Keratinocyte (primary cell): ENCODE measurements at regions not wholly inside any gene's neighbourhood (a gene's known extent, or its start where the extent isn't known, plus 50 kb on each side); places are given as distances from the start of the nearest gene placed in this dataset.

Source experiments
- DNase-seq: peaks from one replicate; pipeline ENCODE4 v3.0.0-alpha.2; 2011; ENCODE audit warnings: low read depth, missing footprints, low spot score
- FAIRE-seq: peaks from 2 replicates; lab custom pipeline; 2011; peaks lifted over from hg19 to GRCh38; lab: Jason Lieb, UNC
- H2AFZ ChIP-seq: 2 replicates; pipeline ENCODE4 v1.6.0; 2012; ENCODE audit warnings: low read length, control low read depth, inconsistent platforms; ENCODE audit not compliant: control insufficient read depth
- H3K27ac ChIP-seq: 2 replicates; pipeline ENCODE4 v1.5.1; 2011; ENCODE audit warnings: low read length; ENCODE audit not compliant: control insufficient read depth, insufficient read depth
- H3K27me3 ChIP-seq: 3 replicates; pipeline ENCODE4 v1.6.0; 2011; ENCODE audit warnings: low read length; ENCODE audit not compliant: control insufficient read depth, insufficient read depth; ENCODE audit errors: extremely low read depth
- H3K36me3 ChIP-seq, 2 experiments: 2 replicates in 1 of 2; 3 replicates in 1 of 2; pipeline ENCODE4 v1.5.1; 2011; ENCODE audit warnings: low read length in 2 of 2, mild to moderate bottlenecking in 1 of 2; ENCODE audit not compliant: control insufficient read depth in 2 of 2, insufficient read depth in 2 of 2; ENCODE audit errors: extremely low read depth in 1 of 2
- H3K4me1 ChIP-seq: 3 replicates; pipeline ENCODE4 v1.5.1; 2011; ENCODE audit warnings: low read length; ENCODE audit not compliant: control insufficient read depth, insufficient read depth; ENCODE audit errors: extremely low read depth
- H3K4me2 ChIP-seq: 3 replicates; pipeline ENCODE4 v1.6.0; 2011; ENCODE audit warnings: low read depth, low read length; ENCODE audit not compliant: control insufficient read depth, insufficient read depth; ENCODE audit errors: extremely low read depth
- H3K4me3 ChIP-seq, 3 experiments: fragments of 200-600 bp in 1 of 3; sonication (generic) in 1 of 3; 2 replicates in 2 of 3; 3 replicates in 1 of 3; pipeline ENCODE4 v1.5.1; 2011 to 2016; ENCODE audit warnings: low read length in 3 of 3, mild to moderate bottlenecking in 3 of 3, control low read depth in 2 of 3, inconsistent platforms in 1 of 3, low read depth in 1 of 3, mixed read lengths in 1 of 3, mixed run types in 1 of 3, moderate library complexity in 1 of 3; ENCODE audit not compliant: control insufficient read depth in 2 of 3, insufficient read depth in 2 of 3; ENCODE audit errors: extremely low read depth in 1 of 3
- H3K79me2 ChIP-seq: 2 replicates; pipeline ENCODE4 v1.6.0; 2012; ENCODE audit warnings: low read length; ENCODE audit not compliant: control insufficient read depth, insufficient read depth
- H3K9ac ChIP-seq: 3 replicates; pipeline ENCODE4 v1.6.0; 2011; ENCODE audit warnings: low read length; ENCODE audit not compliant: control insufficient read depth, insufficient read depth; ENCODE audit errors: extremely low read depth
- H3K9me1 ChIP-seq: 3 replicates; pipeline ENCODE4 v1.6.0; 2011; ENCODE audit warnings: low read length; ENCODE audit not compliant: control insufficient read depth, insufficient read depth; ENCODE audit errors: extremely low read depth
- H3K9me3 ChIP-seq: 2 replicates; pipeline ENCODE4 v1.5.1; 2012; ENCODE audit warnings: low read depth, low read length; ENCODE audit not compliant: control insufficient read depth
- H4K20me1 ChIP-seq: 3 replicates; pipeline ENCODE4 v1.6.0; 2011; ENCODE audit warnings: low read length; ENCODE audit not compliant: control insufficient read depth, insufficient read depth; ENCODE audit errors: extremely low read depth
- EZH2 ChIP-seq: IDR thresholded peaks from one replicate; pipeline ENCODE4 v1.6.1; 2012; ENCODE audit warnings: inconsistent platforms, mild to moderate bottlenecking, low read length, moderate library complexity
- dilution Hi-C: fragments of 300-500 bp; cut with MboI; formaldehyde crosslinking; loops from one replicate; pipeline ENCODE4 v1.7.0; 2020; ENCODE audit warnings: low sequenced_read_pairs; ENCODE audit not compliant: extremely low pct_ligation_motif_present
- TF ChIP-seq, protein P1 (sequence below), 3 experiments: IDR thresholded peaks in 1 of 3; conservative IDR thresholded peaks in 1 of 3; optimal IDR thresholded peaks in 1 of 3; 2 replicates in 2 of 3; 3 replicates in 1 of 3; pipeline versions ENCODE3 to v1.5.1; 2011; ENCODE audit warnings: low read length in 3 of 3, mild to moderate bottlenecking in 3 of 3, moderate library complexity in 2 of 3, control low read depth in 1 of 3, inconsistent platforms in 1 of 3; ENCODE audit not compliant: insufficient read depth in 2 of 3; ENCODE audit errors: extremely low read depth in 1 of 3

DNA sequence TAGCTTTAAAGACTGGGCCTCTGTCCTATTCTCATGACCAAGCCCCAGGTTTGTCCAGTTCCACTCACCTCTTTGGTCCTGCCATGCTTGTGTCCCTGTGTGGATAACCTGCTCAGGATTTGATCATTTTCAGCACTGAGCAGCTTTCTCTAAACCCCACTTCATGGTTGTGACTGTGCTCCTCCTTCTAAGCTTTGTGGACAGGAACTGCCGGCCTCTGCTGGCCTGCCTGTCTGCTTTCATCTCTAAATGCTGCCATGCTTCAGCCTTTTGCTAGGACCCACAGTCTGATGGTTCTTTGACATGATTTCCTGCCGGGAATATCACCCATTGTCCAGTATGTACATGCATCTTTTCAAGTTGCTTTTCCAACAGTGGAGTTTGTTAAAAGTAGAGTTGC is 53.9 kb upstream of the STXBP6 start:
- H3K4me3 ChIP-seq = no peak overlapping the region
- H2AFZ ChIP-seq = no peak overlapping the region
- H4K20me1 ChIP-seq = no peaks in the 10 kb centered on the region
- no peak overlapping the region for H3K27ac ChIP-seq
- H3K36me3 ChIP-seq = no peaks in the 10 kb centered on the region
- H3K9me3 ChIP-seq = no peaks in the 10 kb centered on the region
- no peak overlapping the region for H3K9ac ChIP-seq
- no peaks in the 10 kb centered on the region for H3K9me1 ChIP-seq
- H3K79me2 ChIP-seq = no peaks in the 10 kb centered on the region
- no peaks in the 10 kb centered on the region for H3K4me1 ChIP-seq
- FAIRE-seq (no peak), DNase-seq (no peak)
- no peak overlapping the region for H3K4me2 ChIP-seq
- dilution Hi-C loops = no loop called here
- TF ChIP-seq, protein P1, sequence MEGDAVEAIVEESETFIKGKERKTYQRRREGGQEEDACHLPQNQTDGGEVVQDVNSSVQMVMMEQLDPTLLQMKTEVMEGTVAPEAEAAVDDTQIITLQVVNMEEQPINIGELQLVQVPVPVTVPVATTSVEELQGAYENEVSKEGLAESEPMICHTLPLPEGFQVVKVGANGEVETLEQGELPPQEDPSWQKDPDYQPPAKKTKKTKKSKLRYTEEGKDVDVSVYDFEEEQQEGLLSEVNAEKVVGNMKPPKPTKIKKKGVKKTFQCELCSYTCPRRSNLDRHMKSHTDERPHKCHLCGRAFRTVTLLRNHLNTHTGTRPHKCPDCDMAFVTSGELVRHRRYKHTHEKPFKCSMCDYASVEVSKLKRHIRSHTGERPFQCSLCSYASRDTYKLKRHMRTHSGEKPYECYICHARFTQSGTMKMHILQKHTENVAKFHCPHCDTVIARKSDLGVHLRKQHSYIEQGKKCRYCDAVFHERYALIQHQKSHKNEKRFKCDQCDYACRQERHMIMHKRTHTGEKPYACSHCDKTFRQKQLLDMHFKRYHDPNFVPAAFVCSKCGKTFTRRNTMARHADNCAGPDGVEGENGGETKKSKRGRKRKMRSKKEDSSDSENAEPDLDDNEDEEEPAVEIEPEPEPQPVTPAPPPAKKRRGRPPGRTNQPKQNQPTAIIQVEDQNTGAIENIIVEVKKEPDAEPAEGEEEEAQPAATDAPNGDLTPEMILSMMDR (optimal IDR thresholded peaks at IDR 0.05 in 1 of 3, IDR thresholded peaks at IDR 0.05 in 1 of 3, conservative IDR thresholded peaks at IDR 0.05 in 1 of 3; ENCODE audit: extremely low read depth in 1 of 3, insufficient read depth in 2 of 3, low read length in 3 of 3) = no peak
- no peak for TF ChIP-seq EZH2
- no peaks in the 10 kb centered on the region for H3K27me3 ChIP-seq

DNA sequence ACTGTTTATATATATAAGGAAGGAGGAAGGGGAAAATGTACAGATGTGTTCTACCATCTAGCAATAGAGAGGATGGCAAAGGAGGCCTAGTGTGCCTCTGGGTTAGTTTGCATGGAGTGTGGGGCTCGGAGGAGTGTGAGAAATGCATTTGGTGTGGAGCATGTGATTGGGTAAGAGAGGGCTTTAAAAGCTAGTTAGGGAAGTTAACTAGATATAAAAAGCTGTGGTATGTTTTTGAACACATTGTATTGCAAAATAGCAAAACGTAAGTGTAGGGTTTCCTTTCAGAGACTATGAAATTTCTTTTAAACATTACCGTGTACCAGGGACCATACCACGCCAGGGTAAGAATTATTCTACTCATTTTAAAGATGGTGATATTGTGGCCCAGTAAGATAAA is 53.3 kb upstream of the STXBP6 start:
- Histone ChIP-seq H3K4me1 (no peaks in the 10 kb centered on the region), H3K9me1 (no peaks in the 10 kb centered on the region), H3K27me3 (no peaks in the 10 kb centered on the region), H3K4me3 (no peak overlapping the region), H3K4me2 (no peak overlapping the region), H3K79me2 (no peaks in the 10 kb centered on the region), H3K9me3 (no peaks in the 10 kb centered on the region), H3K27ac (no peak overlapping the region), H2AFZ (no peak overlapping the region), H3K36me3 (no peaks in the 10 kb centered on the region), H4K20me1 (no peaks in the 10 kb centered on the region), H3K9ac (no peak overlapping the region)
- DNase-seq = no peak
- TF ChIP-seq, protein P1 (optimal IDR thresholded peaks at IDR 0.05 in 1 of 3, IDR thresholded peaks at IDR 0.05 in 1 of 3, conservative IDR thresholded peaks at IDR 0.05 in 1 of 3; ENCODE audit: extremely low read depth in 1 of 3, insufficient read depth in 2 of 3, low read length in 3 of 3) = no peak
- no peak for TF ChIP-seq EZH2
- FAIRE-seq = no peak
- dilution Hi-C loops = no loop called here
